ENCODE measurements at regions not wholly inside any gene's neighbourhood (a gene's known extent, or its start where the extent isn't known, plus 50 kb on each side); places are given as distances from the start of the nearest gene placed in this dataset.

GRCh38 chr10:130954326-130954905 lies 357.1 kb downstream of the TCERG1L start:
- DNase-seq (ENCODE audit: low read depth in 2 of 3, low spot score in 1 of 3), result no peak

GRCh38 chr10:130956251-130956650 lies 355.3 kb downstream of the TCERG1L start:
- no peak for DNase-seq (ENCODE audit: low read depth in 2 of 3, low spot score in 1 of 3)

DNA sequence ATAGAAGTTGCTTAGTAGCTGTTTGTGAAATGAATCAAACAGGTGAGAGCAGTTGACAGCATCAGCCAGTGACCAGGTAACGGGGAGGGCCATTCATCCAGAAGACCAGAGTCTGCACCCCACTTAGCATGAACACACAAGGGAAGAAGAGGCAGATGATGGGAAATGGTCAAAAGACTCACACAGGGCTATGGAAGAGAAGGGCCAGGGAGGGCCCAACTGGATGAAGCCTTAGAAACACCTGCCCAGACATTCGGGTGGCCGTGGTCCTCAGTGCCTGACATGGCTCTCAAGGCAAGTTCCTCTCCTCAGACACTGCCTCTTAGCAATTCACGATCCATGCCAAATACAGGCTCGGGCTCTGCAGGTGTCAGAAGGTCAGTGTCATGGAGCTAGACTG lies 354.1 kb downstream of the TCERG1L start:
- DNase-seq (ENCODE audit: low read depth in 2 of 3, low spot score in 1 of 3), result no peak

- DNase-seq (ENCODE audit: low read depth in 2 of 3, low spot score in 1 of 3), result no peak
Observed at GRCh38 chr10:130958003-130958402, 353.5 kb downstream of the TCERG1L start.

GRCh38 chr10:130958981-130959751 lies 352.4 kb downstream of the TCERG1L start:
- no peak for DNase-seq (ENCODE audit: low read depth in 2 of 3, low spot score in 1 of 3)

DNA sequence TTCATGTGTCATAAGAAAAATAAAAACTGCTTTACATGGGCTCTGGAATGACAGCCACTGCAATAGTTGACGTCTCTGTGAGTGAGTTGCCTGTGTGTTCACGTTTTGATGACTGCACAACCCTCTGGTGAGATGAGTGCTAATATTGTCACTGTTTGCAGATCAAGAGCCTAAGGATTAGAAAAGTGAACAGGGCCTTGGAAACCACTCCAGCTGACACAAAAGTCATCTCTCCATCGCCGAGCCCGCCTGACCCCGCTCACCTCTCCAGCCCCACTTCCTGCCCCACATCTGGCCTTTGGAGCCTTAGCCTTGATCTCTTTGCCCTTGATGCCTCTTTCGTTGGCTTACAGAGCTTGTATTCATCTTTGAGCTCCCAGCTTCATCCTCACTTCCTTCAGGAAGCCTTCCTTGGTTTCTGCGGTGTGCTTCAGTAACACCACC lies 351.7 kb downstream of the TCERG1L start:
- no peak for DNase-seq (ENCODE audit: low read depth in 2 of 3, low spot score in 1 of 3)

GRCh38 chr10:130960531-130960930 lies 351.0 kb downstream of the TCERG1L start:
- no peak for DNase-seq (ENCODE audit: low read depth in 2 of 3, low spot score in 1 of 3)

DNA sequence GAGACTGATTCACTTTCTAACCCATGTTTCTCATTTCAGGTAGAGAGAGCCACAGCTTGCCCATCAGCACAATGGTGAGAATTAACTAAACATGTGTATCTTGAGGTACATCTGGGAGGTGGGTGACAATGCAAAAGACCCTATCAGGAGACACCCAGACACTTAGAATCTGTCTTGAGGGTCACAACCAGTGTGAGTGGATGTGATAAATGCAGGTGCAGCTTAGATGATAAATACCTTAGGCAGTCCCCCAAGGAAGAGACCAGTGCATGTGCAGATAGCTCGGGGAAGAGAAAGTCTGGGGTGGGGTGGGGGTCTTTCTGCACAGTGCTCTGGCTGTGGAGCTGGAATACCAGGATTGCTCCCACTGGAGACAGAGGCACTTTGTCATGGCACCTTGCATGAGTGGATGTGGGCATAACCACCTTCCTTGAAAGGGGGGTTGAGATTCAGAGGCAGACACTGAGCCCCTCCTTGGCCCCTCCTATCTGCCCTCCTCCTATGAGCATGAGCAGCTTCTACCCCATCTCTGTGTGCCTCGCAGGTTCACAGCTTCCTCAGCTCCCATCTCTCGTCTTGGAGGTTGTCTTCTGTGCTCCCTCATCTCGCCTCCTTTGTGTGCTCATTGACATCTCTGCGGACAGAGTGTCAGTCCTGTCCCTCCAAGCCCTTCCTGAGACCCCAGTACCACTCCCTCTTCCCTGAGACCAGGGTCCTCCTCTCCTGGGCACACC lies 349.8 kb downstream of the TCERG1L start:
- DNase-seq (ENCODE audit: low read depth in 2 of 3, low spot score in 1 of 3), result no peak

GRCh38 chr10:130962240-130963051 lies 349.1 kb downstream of the TCERG1L start:
- DNase-seq (ENCODE audit: low read depth in 2 of 3, low spot score in 1 of 3), result no peak

- DNase-seq (ENCODE audit: low read depth in 2 of 3, low spot score in 1 of 3), result no peak
Observed at GRCh38 chr10:130963052-130963393, 348.5 kb downstream of the TCERG1L start.

- DNase-seq (ENCODE audit: low read depth in 2 of 3, low spot score in 1 of 3), result no peak
Observed at GRCh38 chr10:130963786-130964522, 347.6 kb downstream of the TCERG1L start.

- no peak for DNase-seq (ENCODE audit: low read depth in 2 of 3, low spot score in 1 of 3)
Observed at GRCh38 chr10:130964771-130965170, 346.8 kb downstream of the TCERG1L start.

GRCh38 chr10:130967161-130967560 lies 344.4 kb downstream of the TCERG1L start:
- DNase-seq (ENCODE audit: low read depth in 2 of 3, low spot score in 1 of 3), result no peak

DNA sequence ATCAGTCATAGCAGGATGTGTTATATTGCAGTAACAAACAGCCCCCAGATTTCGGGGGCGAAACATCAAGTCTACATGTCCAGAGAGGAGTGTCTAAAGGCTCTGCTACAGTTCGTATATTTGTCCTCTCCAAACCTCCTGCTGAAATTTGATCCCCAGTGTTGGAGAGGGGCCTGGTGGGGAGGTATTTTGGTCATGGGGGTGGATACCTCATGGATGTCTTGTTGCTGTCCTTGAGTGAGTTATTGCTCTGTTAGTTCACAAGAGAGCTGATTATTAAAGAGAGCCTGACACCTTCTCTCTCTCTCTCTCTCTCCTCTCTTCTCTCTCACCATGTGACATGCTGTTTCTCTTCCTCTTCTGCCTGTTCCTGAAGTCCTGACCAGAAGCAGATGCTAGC lies 343.7 kb downstream of the TCERG1L start:
- DNase-seq (ENCODE audit: low read depth in 2 of 3, low spot score in 1 of 3), result no peak

GRCh38 chr10:130968511-130968910 lies 343.0 kb downstream of the TCERG1L start:
- no peak for DNase-seq (ENCODE audit: low read depth in 2 of 3, low spot score in 1 of 3)

- DNase-seq (ENCODE audit: low read depth in 2 of 3, low spot score in 1 of 3), result no peak
Observed at GRCh38 chr10:130968964-130969363, 342.6 kb downstream of the TCERG1L start.

DNA sequence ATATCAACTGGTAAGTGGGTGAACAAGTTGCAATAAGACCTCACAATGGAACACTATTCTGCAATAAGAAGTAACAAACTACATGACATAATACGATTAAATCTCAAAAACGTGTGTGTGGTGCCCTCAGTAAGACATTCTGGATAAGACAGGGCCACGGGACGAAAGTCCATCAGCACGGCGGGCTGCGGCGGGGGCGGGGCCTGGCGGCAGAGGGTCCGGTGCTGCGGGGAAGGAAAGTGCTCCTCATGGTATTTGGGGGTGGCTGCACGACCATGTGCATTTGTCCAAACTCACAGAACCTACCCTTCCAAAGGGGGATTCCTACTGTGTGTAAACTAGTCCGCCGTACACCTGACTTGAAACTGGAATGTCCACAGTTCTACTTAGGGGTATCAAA lies 341.8 kb downstream of the TCERG1L start:
- DNase-seq (ENCODE audit: low read depth in 2 of 3, low spot score in 1 of 3), result no peak

DNA sequence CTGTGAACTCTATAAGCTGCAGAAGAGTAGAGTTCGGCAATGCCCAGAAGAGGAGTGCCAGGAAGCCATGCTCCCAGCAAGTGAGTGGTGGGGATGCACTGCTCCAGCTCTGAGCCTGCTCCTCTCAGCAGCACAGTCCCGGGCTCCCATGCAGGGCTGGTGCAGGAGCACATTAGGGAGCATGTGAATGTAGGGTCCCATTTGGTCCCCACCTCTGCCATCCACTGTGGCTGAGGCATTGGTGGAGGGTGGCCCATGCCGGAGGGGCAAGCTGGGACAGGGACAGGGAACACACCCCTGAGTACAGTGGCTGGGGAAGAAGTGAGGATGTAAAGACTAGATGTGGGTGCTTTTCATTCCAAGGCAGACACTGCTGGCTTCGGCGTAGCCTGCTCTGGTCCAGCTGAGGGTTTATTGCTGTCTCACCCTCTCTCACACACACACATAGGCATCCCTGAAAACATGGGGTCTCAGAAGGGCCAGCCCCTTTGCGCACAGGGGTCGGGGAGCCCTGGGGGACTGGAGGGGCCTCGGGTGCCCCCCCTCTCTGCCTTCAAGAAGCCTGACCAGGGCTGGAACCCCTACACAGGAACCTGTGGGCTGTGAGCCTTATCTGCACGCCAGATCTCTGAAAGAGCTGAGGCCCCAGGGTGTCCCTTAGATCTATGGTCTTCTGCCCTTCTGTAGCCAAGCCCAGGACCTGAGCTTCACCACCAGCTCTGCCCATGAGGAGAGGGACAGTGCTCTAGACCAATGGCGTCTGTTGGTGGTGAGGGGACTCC lies 341.0 kb downstream of the TCERG1L start:
- no peak for DNase-seq (ENCODE audit: low read depth in 2 of 3, low spot score in 1 of 3)

DNA sequence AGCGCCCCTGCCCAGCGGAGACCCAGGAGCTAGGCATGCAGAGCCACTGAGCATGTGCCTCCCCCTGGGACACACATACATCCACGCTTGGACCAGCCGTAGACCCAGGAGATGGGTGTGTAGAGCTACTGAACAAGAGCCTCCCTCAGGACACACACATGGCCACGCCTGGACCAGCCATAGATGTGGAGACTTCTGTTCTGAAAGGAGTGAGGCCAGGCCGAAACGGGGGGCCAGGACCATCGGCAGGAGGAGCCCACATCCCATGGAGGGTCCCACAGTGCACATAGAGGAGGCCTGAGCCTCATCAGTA lies 340.4 kb downstream of the TCERG1L start:
- DNase-seq (ENCODE audit: low read depth in 2 of 3, low spot score in 1 of 3), result no peak

Measured in stimulated activated CD4-positive, alpha-beta T cell treated with anti-CD3 and anti-CD28 coated beads, Interleukin-12 subunit alpha, Interleukin-12 subunit beta, amount 100 ng/mL, for 48 hours (primary cell).